Neuronal stem cell (in vitro differentiated cells): ENCODE measurements at regions not wholly inside any gene's neighbourhood (a gene's known extent, or its start where the extent isn't known, plus 50 kb on each side); places are given as distances from the start of the nearest gene placed in this dataset.
A peak's percentile ranks its signal among the peaks of the same experiment; 100 is the strongest.

Experiments
- DNase-seq: peaks from one replicate; pipeline ENCODE4 v3.0.0-alpha.2; 2013; ENCODE audit warnings: low spot score
- H2AFZ ChIP-seq: one replicate; pipeline ENCODE4 v1.6.1; 2013; ENCODE audit warnings: mild to moderate bottlenecking, low read length, inconsistent platforms
- H2AK5ac ChIP-seq: 2 replicates; pipeline ENCODE4 v1.6.1; 2013; ENCODE audit warnings: low read depth, mild to moderate bottlenecking, inconsistent platforms, low read length, moderate library complexity, mixed read lengths
- H2BK120ac ChIP-seq: 2 replicates; pipeline ENCODE4 v1.6.1; 2013; ENCODE audit warnings: low read depth, mild to moderate bottlenecking, inconsistent platforms, low read length, moderate library complexity, mixed read lengths
- H2BK12ac ChIP-seq: one replicate; pipeline ENCODE4 v1.6.1; 2013; ENCODE audit warnings: low read length, inconsistent platforms
- H2BK15ac ChIP-seq: 2 replicates; pipeline ENCODE4 v1.6.1; 2013; ENCODE audit warnings: mild to moderate bottlenecking, low read length, inconsistent platforms, mixed read lengths
- H2BK5ac ChIP-seq: one replicate; pipeline ENCODE4 v1.6.1; 2013; ENCODE audit warnings: inconsistent platforms, mild to moderate bottlenecking, low read length, moderate library complexity
- H3K14ac ChIP-seq: one replicate; pipeline ENCODE4 v1.6.1; 2013; ENCODE audit warnings: low read length, inconsistent platforms
- H3K18ac ChIP-seq: 2 replicates; pipeline ENCODE4 v1.6.1; 2013; ENCODE audit warnings: low read length, inconsistent platforms
- H3K23ac ChIP-seq: 2 replicates; pipeline ENCODE4 v1.6.1; 2013; ENCODE audit warnings: low read depth, mild to moderate bottlenecking, mixed read lengths, low read length, inconsistent platforms; ENCODE audit not compliant: poor library complexity
- H3K27ac ChIP-seq: replicated peaks from 3 replicates; pipeline ENCODE4 v1.5.1; 2013; ENCODE audit warnings: low read length, inconsistent platforms
- H3K27me3 ChIP-seq, 3 experiments: 2 replicates each; pipeline ENCODE4 v1.6.1; 2013; ENCODE audit warnings: low read length in 3 of 3, mild to moderate bottlenecking in 2 of 3, inconsistent platforms in 1 of 3, low read depth in 1 of 3, mixed read lengths in 1 of 3, moderate library complexity in 1 of 3; ENCODE audit not compliant: control insufficient read depth in 3 of 3, insufficient read depth in 3 of 3
- H3K36me3 ChIP-seq, 2 donors: replicated peaks in 1 of 2; 2 replicates each; pipeline ENCODE4 v1.6.1; 2013; ENCODE audit warnings: low read length in 2 of 2; ENCODE audit not compliant: control insufficient read depth in 2 of 2, insufficient read depth in 2 of 2
- H3K4ac ChIP-seq: 2 replicates; pipeline ENCODE4 v1.6.1; 2013; ENCODE audit warnings: inconsistent platforms, mild to moderate bottlenecking, low read length, moderate library complexity
- H3K4me1 ChIP-seq, 2 donors: 1 replicate in 1 of 2; 2 replicates in 1 of 2; pipeline ENCODE4 v1.6.1; 2013; ENCODE audit warnings: low read length in 2 of 2, low read depth in 1 of 2; ENCODE audit not compliant: control insufficient read depth in 2 of 2, insufficient read depth in 1 of 2
- H3K4me2 ChIP-seq: one replicate; pipeline ENCODE4 v1.6.1; 2013; ENCODE audit warnings: mild to moderate bottlenecking, low read length, inconsistent platforms; ENCODE audit not compliant: insufficient read depth, poor library complexity, severe bottlenecking
- H3K4me3 ChIP-seq, 2 donors: 2 replicates each; pipeline ENCODE4 v1.5.1; 2013; ENCODE audit warnings: low read length in 2 of 2, mild to moderate bottlenecking in 2 of 2, inconsistent platforms in 1 of 2, moderate library complexity in 1 of 2
- H3K79me1 ChIP-seq: one replicate; pipeline ENCODE4 v1.6.1; 2013; ENCODE audit warnings: low read depth, mild to moderate bottlenecking, inconsistent platforms, low read length, moderate library complexity
- H3K9ac ChIP-seq: one replicate; pipeline ENCODE4 v1.6.1; 2013; ENCODE audit warnings: mild to moderate bottlenecking, low read depth, low read length, inconsistent platforms; ENCODE audit not compliant: poor library complexity
- H3K9me3 ChIP-seq, 2 donors: replicated peaks in 1 of 2; 2 replicates each; pipeline versions ENCODE3 to v1.6.1; 2013; ENCODE audit warnings: low read length in 2 of 2, mild to moderate bottlenecking in 2 of 2, inconsistent platforms in 1 of 2, low read depth in 1 of 2, mixed read lengths in 1 of 2, moderate library complexity in 1 of 2; ENCODE audit not compliant: control insufficient read depth in 2 of 2, insufficient read depth in 1 of 2
- H4K8ac ChIP-seq: one replicate; pipeline ENCODE4 v1.6.1; 2013; ENCODE audit warnings: low read depth, mild to moderate bottlenecking, inconsistent platforms, low read length, moderate library complexity
- H4K91ac ChIP-seq: one replicate; pipeline ENCODE4 v1.6.1; 2013; ENCODE audit warnings: low read length, low read depth, mild to moderate bottlenecking, inconsistent platforms; ENCODE audit not compliant: poor library complexity
- WGBS, 2 donors: extraction: QIAGEN DNeasy Blood & Tissue Kit; methylation state at CpG; one replicate each; pipeline ENCODE4 v1.1.7; 2013; ENCODE audit warnings: missing lambda C conversion rate in 2 of 2, mixed read lengths in 1 of 2; ENCODE audit not compliant: insufficient read length in 2 of 2, insufficient replicate concordance in 1 of 2; ENCODE audit errors: extremely low coverage in 2 of 2; 5-methylcytosine and 5-hydroxymethylcytosine counted together

DNA sequence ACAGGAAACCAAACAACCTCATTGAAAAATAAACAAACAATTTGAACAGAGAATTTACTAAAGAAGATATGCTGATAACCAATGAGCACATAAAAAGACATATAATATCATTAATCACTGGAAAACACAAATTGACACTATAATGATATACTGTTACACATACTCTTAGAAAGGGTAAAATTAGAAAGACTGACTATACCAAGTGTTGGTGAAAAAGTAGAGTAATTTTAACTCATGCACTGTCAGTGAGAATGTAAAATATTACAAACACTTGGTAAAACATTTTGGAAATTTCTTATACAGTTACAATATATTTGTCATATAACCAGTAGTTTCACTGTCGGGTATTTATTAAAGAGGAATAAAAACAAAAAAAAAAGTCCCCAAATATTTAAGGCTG, 1139.2 kb upstream of the GJE1 start:
- Histone ChIP-seq H3K4me1 (no peaks in the 10 kb centered on the region), H3K4me2 (no peak overlapping the region), H3K27me3 (no peaks in the 10 kb centered on the region), H3K9ac (no peak overlapping the region), H2BK5ac (no peak overlapping the region), H2BK15ac (no peak overlapping the region), H2BK12ac (no peak overlapping the region), H2AFZ (no peak overlapping the region), H3K4me3 (no peak overlapping the region), H3K27ac (no peak overlapping the region), H2BK120ac (no peak overlapping the region), H3K4ac (no peak overlapping the region), H3K23ac (no peak overlapping the region), H4K91ac (no peak overlapping the region), H2AK5ac (no peak overlapping the region), H3K9me3 (no peaks in the 10 kb centered on the region), H3K79me1 (no peaks in the 10 kb centered on the region), H3K18ac (no peak overlapping the region), H3K14ac (no peak overlapping the region), H4K8ac (no peak overlapping the region), H3K36me3 (no peaks in the 10 kb centered on the region)
- DNase-seq, result no peak
- no CpG with 5 or more reads among the region's 1 CpG for WGBS, 2 donors

DNA sequence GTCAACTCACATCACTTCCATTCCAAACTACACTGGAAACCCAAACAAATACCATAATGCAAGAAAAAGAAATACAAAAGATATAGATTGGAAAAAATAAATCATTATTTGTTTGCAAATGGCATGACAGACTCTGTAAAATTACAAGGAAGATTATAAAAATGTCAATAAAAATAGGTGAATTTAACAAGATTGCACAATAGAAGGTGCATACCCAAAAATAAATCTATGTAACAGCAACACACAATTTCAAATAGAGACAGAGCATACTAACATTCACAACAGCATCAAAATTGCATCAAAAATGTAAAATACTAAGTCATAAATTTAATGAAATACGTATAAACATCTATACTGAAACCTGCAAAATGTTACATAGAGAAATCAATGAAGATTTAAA, 1140.0 kb upstream of the GJE1 start:
- no peak overlapping the region for H3K9ac ChIP-seq
- no peak overlapping the region for H3K4me3 ChIP-seq
- H3K4me2 ChIP-seq, result no peak overlapping the region
- no peaks in the 10 kb centered on the region for H3K27me3 ChIP-seq
- DNase-seq, result no peak
- H2BK15ac ChIP-seq, result no peak overlapping the region
- H3K4ac ChIP-seq, result no peak overlapping the region
- no peaks in the 10 kb centered on the region for H3K9me3 ChIP-seq
- no peaks in the 10 kb centered on the region for H3K79me1 ChIP-seq
- H3K4me1 ChIP-seq, result no peaks in the 10 kb centered on the region
- no peak overlapping the region for H3K18ac ChIP-seq
- no peak overlapping the region for H2BK12ac ChIP-seq
- H2BK120ac ChIP-seq, result no peak overlapping the region
- no peak overlapping the region for H2BK5ac ChIP-seq
- no peak overlapping the region for H2AK5ac ChIP-seq
- no peaks in the 10 kb centered on the region for H3K36me3 ChIP-seq
- no peak overlapping the region for H4K8ac ChIP-seq
- H3K14ac ChIP-seq, result no peak overlapping the region
- no peak overlapping the region for H4K91ac ChIP-seq
- H3K23ac ChIP-seq, result no peak overlapping the region
- H3K27ac ChIP-seq, result no peak overlapping the region
- H2AFZ ChIP-seq, result no peak overlapping the region
- WGBS, 2 donors, result no CpG with 5 or more reads among the region's 1 CpG

DNA sequence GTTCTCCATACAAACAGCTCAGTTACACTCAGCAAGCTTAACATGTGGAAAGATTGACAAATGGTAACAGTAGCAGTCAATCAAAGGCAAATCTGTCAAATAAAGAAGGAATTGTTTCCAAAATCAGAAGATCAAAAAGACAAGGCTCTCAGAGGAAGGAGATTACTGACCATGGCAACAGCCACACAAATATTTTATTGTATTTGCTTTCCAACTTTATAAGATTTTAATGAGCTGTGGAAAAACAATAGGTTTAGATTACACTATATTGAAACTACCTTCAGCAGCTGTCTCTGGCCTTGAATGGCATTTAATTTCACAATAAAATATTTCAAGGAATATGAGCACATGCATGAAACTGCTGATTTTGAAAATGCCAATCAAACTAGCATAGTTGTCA, 1143.9 kb upstream of the GJE1 start:
- Histone ChIP-seq H3K4ac (no peak overlapping the region), H3K4me3 (no peak overlapping the region), H3K23ac (no peak overlapping the region), H3K79me1 (no peaks in the 10 kb centered on the region), H3K4me1 (no peaks in the 10 kb centered on the region), H4K91ac (no peak overlapping the region), H3K4me2 (no peak overlapping the region), H2BK120ac (no peak overlapping the region), H3K27ac (no peak overlapping the region), H2BK5ac (no peak overlapping the region), H2AK5ac (no peak overlapping the region), H3K14ac (no peak overlapping the region), H3K36me3 (no peaks in the 10 kb centered on the region), H3K9ac (no peak overlapping the region), H3K18ac (no peak overlapping the region), H2BK12ac (no peak overlapping the region), H4K8ac (no peak overlapping the region), H3K27me3 (no peaks in the 10 kb centered on the region), H2BK15ac (no peak overlapping the region), H3K9me3 (no peaks in the 10 kb centered on the region), H2AFZ (peak overlapping the region; percentile 11)
- no peak for DNase-seq

DNA sequence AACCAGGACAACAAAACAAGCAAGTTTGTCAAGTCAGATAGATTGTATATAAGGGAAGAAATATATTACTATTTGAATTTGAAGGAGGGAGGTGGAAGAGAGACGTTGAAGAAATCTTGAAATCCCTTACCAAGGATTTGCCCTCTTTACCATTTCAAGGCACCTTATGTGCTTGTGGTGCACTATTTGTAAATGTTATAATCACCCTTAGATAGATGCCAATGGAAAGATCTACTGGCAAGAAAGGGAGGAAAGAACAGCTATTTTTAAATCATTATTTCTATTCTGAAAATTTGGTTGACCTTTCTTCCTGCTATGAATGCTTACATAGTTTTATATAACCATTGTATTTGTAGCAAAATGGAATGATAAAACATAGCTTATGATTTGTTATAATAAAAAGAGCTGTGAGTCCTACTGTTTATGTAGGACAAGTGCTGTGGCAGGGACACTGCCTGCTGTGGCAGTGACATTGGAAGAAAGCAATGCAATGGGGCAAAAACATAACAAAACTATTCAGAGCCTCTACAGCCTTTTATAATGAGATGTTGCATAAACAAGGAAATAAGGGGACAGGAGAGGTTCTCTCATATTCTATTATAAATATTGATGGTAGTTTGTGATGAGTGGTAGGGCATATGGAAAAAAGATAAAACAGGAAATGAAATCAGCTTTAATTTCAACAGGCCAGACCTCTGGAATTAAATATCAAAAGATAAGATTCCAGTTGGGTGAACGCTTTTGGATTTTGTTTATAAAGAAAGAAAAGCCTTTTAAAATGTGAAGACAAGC, 1145.2 kb upstream of the GJE1 start:
- no peak overlapping the region for H2BK12ac ChIP-seq
- no peak overlapping the region for H2BK120ac ChIP-seq
- no peaks in the 10 kb centered on the region for H3K79me1 ChIP-seq
- no peaks in the 10 kb centered on the region for H3K4me1 ChIP-seq
- no peak overlapping the region for H2BK5ac ChIP-seq
- no peak overlapping the region for H2AFZ ChIP-seq
- no peak for DNase-seq
- no peaks in the 10 kb centered on the region for H3K9me3 ChIP-seq
- H3K4me2 ChIP-seq, result no peak overlapping the region
- H3K14ac ChIP-seq, result no peak overlapping the region
- no peak overlapping the region for H2AK5ac ChIP-seq
- no peak overlapping the region for H2BK15ac ChIP-seq
- H3K9ac ChIP-seq, result no peak overlapping the region
- no peak overlapping the region for H3K4ac ChIP-seq
- no peak overlapping the region for H3K18ac ChIP-seq
- H4K91ac ChIP-seq, result no peak overlapping the region
- H3K27ac ChIP-seq, result no peak overlapping the region
- H3K4me3 ChIP-seq, result no peak overlapping the region
- H3K27me3 ChIP-seq, result no peaks in the 10 kb centered on the region
- WGBS, 2 donors, result no CpG with 5 or more reads among the region's 2 CpGs
- H4K8ac ChIP-seq, result no peak overlapping the region
- no peak overlapping the region for H3K23ac ChIP-seq
- H3K36me3 ChIP-seq, result no peaks in the 10 kb centered on the region
